GM12874 (cell line): ENCODE measurements at regions not wholly inside any gene's neighbourhood (a gene's known extent, or its start where the extent isn't known, plus 50 kb on each side); places are given as distances from the start of the nearest gene placed in this dataset.

Source experiments
- CTCF ChIP-seq: IDR thresholded peaks from 2 replicates; pipeline ENCODE4 v1.5.1; 2011; ENCODE audit warnings: low read depth, mild to moderate bottlenecking, control low read depth, low read length, moderate library complexity; ENCODE audit not compliant: insufficient read depth

- TF ChIP-seq CTCF: no peak
Measured at GRCh38 chr1:30277415-30277814, 446.0 kb downstream of the MATN1 start.

GRCh38 chr1:30275926-30276764 lies 447.2 kb downstream of the MATN1 start:
- no peak for TF ChIP-seq CTCF

- TF ChIP-seq CTCF: no peak
Measured at GRCh38 chr1:30274976-30275621, 448.3 kb downstream of the MATN1 start.

GRCh38 chr1:30274173-30274970 lies 449.0 kb downstream of the MATN1 start:
- no peak for TF ChIP-seq CTCF

GRCh38 chr1:30273456-30273855 lies 449.9 kb downstream of the MATN1 start:
- no peak for TF ChIP-seq CTCF

GRCh38 chr1:30273021-30273325 lies 450.4 kb downstream of the MATN1 start:
- no peak for TF ChIP-seq CTCF

- TF ChIP-seq CTCF: no peak
Measured at GRCh38 chr1:30272277-30273020, 450.9 kb downstream of the MATN1 start.
